ENCODE measurements at regions not wholly inside any gene's neighbourhood (a gene's known extent, or its start where the extent isn't known, plus 50 kb on each side); places are given as distances from the start of the nearest gene placed in this dataset.

GRCh38 chr9:110016340-110016739, 191.6 kb downstream of the C9orf152 start:
- TF ChIP-seq CTCF (IDR thresholded peaks at IDR 0.05) = no peak
- TF ChIP-seq EZH2 (IDR thresholded peaks at IDR 0.05) = no peak
- no peak for TF ChIP-seq EZH2phosphoT487 (IDR thresholded peaks at IDR 0.05)
